ENCODE measurements at regions not wholly inside any gene's neighbourhood (a gene's known extent, or its start where the extent isn't known, plus 50 kb on each side); places are given as distances from the start of the nearest gene placed in this dataset.

GRCh38 chr1:84078108-84078841 lies 65.8 kb upstream of the PRKACB start:
- no peak for TF ChIP-seq CTCF (IDR thresholded peaks at IDR 0.05)
- TF ChIP-seq SIN3A (IDR thresholded peaks at IDR 0.05; ENCODE audit: borderline replicate concordance, insufficient read depth, low read depth, low read length): peak; percentile 19; the same call in 1 of the 2 replicates
- TF ChIP-seq POLR2AphosphoS5 (IDR thresholded peaks at IDR 0.05; ENCODE audit: low read depth, low read length): no peak; the same call in 1 of the 2 replicates
- TF ChIP-seq, protein P1, sequence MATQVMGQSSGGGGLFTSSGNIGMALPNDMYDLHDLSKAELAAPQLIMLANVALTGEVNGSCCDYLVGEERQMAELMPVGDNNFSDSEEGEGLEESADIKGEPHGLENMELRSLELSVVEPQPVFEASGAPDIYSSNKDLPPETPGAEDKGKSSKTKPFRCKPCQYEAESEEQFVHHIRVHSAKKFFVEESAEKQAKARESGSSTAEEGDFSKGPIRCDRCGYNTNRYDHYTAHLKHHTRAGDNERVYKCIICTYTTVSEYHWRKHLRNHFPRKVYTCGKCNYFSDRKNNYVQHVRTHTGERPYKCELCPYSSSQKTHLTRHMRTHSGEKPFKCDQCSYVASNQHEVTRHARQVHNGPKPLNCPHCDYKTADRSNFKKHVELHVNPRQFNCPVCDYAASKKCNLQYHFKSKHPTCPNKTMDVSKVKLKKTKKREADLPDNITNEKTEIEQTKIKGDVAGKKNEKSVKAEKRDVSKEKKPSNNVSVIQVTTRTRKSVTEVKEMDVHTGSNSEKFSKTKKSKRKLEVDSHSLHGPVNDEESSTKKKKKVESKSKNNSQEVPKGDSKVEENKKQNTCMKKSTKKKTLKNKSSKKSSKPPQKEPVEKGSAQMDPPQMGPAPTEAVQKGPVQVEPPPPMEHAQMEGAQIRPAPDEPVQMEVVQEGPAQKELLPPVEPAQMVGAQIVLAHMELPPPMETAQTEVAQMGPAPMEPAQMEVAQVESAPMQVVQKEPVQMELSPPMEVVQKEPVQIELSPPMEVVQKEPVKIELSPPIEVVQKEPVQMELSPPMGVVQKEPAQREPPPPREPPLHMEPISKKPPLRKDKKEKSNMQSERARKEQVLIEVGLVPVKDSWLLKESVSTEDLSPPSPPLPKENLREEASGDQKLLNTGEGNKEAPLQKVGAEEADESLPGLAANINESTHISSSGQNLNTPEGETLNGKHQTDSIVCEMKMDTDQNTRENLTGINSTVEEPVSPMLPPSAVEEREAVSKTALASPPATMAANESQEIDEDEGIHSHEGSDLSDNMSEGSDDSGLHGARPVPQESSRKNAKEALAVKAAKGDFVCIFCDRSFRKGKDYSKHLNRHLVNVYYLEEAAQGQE (IDR thresholded peaks at IDR 0.05; ENCODE audit: insufficient read depth in 1 of 2, low read depth in 2 of 2, low read length in 1 of 2): no peak

All from Panc1 (cell line).